AG04449 (cell line): ENCODE measurements at regions not wholly inside any gene's neighbourhood (a gene's known extent, or its start where the extent isn't known, plus 50 kb on each side); places are given as distances from the start of the nearest gene placed in this dataset.

Experiments used
- CTCF ChIA-PET: fragments of 350-600 bp; formaldehyde crosslinking; extraction: SDS; loops from one replicate; lab custom pipeline; 2021; ENCODE audit warnings: antibody characterized with exemption; lab: Yijun Ruan, JAX
- POLR2A ChIA-PET: fragments of 400-600, 350-600 bp; formaldehyde crosslinking; extraction: SDS; loops from one replicate; lab custom pipeline; 2020; ENCODE audit warnings: antibody characterized with exemption, inconsistent platforms; lab: Yijun Ruan, JAX
- DNase-seq: peaks from one replicate; pipeline ENCODE4 v3.0.0-alpha.2; 2010; ENCODE audit warnings: low read depth, low spot score
- H3K4me3 ChIP-seq: 2 replicates; pipeline ENCODE4 v1.5.1; 2011; ENCODE audit warnings: low read depth, mild to moderate bottlenecking, control low read depth, low read length
- TF ChIP-seq, protein P1 (sequence below): IDR thresholded peaks from one replicate; pipeline ENCODE4 v1.5.1; 2011; ENCODE audit warnings: mild to moderate bottlenecking, moderate library complexity, low read length, control low read depth, inconsistent platforms; ENCODE audit not compliant: insufficient read depth; ENCODE audit errors: missing control alignments

DNA sequence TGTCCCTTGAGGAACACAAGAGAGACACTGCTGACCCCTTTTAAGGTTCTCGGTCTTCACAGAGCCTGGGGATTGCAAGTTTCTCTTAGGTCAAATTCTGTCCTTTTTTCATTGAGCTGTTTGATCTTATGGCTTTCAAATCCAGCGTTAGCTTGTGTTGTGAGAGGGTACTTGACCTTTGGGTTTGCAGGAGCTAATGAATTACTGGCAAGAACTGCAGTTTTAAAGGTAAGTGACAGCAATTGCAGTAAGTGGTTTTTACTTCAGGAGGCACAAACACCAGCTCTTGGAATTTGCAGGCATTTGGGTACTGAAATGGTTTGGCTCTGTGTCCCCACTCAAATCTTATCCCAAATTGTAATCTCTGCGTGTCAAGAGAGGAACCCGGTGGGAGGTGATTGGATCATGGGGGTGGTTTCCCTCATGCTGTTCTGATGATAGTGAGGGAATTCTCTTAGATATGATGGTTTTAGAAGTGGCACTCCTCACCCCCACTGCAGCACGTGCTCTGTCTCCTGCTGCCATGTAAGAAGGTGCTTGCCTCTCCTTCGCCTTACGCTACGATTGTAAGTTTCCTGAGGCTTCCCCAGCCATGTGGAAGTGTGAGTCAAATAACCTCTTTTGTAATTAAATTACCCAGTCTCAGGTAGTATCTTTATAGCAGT, 134.5 kb upstream of the LYPLAL1 start:
- DNase-seq: no peak
- POLR2A ChIA-PET: no interaction called here
- TF ChIP-seq, protein P1, sequence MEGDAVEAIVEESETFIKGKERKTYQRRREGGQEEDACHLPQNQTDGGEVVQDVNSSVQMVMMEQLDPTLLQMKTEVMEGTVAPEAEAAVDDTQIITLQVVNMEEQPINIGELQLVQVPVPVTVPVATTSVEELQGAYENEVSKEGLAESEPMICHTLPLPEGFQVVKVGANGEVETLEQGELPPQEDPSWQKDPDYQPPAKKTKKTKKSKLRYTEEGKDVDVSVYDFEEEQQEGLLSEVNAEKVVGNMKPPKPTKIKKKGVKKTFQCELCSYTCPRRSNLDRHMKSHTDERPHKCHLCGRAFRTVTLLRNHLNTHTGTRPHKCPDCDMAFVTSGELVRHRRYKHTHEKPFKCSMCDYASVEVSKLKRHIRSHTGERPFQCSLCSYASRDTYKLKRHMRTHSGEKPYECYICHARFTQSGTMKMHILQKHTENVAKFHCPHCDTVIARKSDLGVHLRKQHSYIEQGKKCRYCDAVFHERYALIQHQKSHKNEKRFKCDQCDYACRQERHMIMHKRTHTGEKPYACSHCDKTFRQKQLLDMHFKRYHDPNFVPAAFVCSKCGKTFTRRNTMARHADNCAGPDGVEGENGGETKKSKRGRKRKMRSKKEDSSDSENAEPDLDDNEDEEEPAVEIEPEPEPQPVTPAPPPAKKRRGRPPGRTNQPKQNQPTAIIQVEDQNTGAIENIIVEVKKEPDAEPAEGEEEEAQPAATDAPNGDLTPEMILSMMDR: no peak
- CTCF ChIA-PET: interaction anchor here (1.0 kb wide), 1 partner anchor 43 kb away, joined by 3 read pairs; no protein-coding TSS in a partner anchor
- H3K4me3 ChIP-seq: no peak overlapping the region

DNA sequence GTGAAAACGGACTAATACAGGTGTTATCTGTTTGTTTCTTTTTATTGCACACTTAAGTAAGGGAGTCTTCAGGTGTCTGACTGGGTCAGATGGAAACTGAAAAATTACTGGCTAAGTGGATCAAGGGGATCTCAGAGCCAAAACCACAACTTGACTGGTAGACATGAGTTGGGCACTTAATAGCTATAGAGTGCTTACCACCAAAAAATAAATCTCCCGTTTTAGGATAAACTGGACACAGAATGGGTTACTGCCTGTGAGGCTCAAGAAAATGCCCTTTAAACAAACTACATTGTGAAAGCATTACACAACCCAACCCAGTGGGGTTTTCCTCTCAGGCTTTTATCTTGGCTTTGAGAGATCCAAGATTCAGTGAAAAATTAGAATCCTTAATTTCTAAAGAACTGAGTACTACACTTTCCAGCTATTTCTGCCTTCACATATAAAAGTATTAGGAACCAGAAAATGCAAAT, 134.0 kb upstream of the LYPLAL1 start:
- H3K4me3 ChIP-seq: no peak overlapping the region
- CTCF ChIA-PET: interaction anchor here (1.0 kb wide), 1 partner anchor 43 kb away, joined by 3 read pairs; no protein-coding TSS in a partner anchor
- DNase-seq: no peak
- TF ChIP-seq, protein P1: no peak
- POLR2A ChIA-PET: no interaction called here

DNA sequence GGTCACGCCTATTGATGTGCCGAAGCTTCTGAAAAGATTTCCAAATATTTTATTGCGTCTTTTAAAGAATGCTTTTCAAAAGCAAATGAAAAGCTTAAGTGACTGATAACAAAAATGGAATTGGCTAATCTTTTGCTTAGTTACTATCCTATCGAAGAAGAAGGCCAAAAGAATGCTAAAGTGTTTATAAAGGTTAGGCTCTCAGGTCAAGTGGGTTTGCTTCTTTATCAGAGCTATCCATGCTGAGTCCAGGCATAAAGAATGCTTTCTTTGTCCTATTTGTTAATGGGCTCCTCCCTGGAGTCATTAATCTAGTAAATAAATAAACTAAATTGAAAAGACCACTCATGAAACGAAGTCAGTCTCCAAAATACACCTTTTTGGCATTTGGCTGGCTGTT, 133.4 kb upstream of the LYPLAL1 start:
- ChIA-PET POLR2A (no interaction called here), CTCF (no interaction called here)
- no peak for DNase-seq
- TF ChIP-seq, protein P1: no peak
- no peak overlapping the region for H3K4me3 ChIP-seq

DNA sequence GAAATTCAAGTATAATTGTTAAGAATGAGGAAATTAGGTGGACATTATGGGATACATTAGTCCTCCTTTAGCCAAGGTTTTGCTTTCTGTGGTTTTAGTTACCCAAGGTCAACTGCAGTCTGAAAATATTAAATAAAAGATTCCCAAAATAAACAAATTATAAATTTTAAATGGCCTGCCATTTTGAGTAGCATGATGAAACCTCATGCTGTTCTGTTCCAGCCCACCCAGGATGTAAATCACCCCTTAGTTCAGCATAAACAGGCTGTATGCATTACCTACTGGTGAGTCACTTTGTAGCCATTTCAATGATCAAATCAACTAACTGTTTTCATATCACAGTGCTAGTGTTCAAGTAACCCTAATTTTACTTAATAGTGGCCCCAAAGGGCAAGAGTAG, 132.5 kb upstream of the LYPLAL1 start:
- CTCF ChIA-PET: no interaction called here
- POLR2A ChIA-PET: no interaction called here
- H3K4me3 ChIP-seq: no peak overlapping the region
- TF ChIP-seq, protein P1: no peak
- DNase-seq: no peak

DNA sequence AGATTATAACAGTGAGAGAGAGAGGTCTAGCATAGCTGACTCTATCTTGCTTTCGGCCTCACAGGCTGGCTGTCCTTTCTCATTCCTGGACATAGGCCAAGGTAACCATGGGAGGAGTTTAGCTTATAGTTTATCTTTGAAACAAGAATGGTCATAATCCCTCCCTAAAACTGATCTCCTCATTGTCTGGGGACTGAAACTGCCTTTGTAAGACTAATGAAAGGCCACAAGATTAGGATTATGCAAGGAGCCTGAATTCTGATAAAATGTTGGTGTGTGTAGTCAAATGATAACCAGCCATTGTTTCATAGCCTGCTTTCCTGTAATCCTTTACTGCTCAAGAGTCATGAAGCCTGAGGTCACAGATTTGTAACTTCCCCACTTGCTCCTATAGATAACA, 131.9 kb upstream of the LYPLAL1 start:
- CTCF ChIA-PET: no interaction called here
- no peak for DNase-seq
- POLR2A ChIA-PET: no interaction called here
- TF ChIP-seq, protein P1: no peak
- no peak overlapping the region for H3K4me3 ChIP-seq

DNA sequence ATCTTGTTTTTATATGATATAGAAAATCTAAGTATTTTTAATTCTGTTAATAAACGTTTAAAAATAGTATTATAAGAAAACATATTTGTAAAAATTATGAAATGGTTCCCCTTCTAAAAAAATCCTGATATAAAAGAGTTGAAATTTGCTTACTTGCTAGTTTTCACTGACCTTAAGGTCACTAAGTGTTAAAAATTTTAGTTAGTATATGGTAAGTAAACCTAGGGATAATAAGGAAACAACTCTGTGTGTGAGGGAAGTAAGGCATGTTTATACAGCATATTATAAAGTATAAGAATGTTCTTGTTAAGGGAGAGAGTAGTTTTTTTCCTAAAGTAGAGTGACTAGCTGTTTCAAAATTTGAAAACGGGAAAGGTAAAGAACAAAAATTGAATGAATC, 130.9 kb upstream of the LYPLAL1 start:
- ChIA-PET CTCF (no interaction called here), POLR2A (no interaction called here)
- TF ChIP-seq, protein P1: no peak
- H3K4me3 ChIP-seq: no peak overlapping the region
- no peak for DNase-seq
